Kidney (tissue), 13 donors: ENCODE measurements at regions not wholly inside any gene's neighbourhood (a gene's known extent, or its start where the extent isn't known, plus 50 kb on each side); places are given as distances from the start of the nearest gene placed in this dataset.

Experiments
- DNase-seq, 5 donors: peaks; one replicate each; pipeline ENCODE4 v3.0.0-alpha.2; 2013 to 2020
- FAIRE-seq: peaks from 2 replicates; lab custom pipeline; 2012; peaks lifted over from hg19 to GRCh38; lab: Jason Lieb, UNC
- H3K27ac ChIP-seq, 2 donors: one replicate each; pipeline ENCODE4 v1.7.0; 2013; ENCODE audit warnings: low read depth in 2 of 2, low read length in 2 of 2, inconsistent platforms in 1 of 2
- H3K27me3 ChIP-seq: one replicate; pipeline ENCODE4 v1.7.1; 2013; ENCODE audit warnings: low read length, inconsistent platforms; ENCODE audit not compliant: control insufficient read depth, insufficient read depth
- H3K36me3 ChIP-seq, 3 donors: one replicate each; pipeline versions ENCODE4 v1.7.0 to v1.7.1; 2013; ENCODE audit warnings: low read length in 3 of 3, control low read depth in 1 of 3, inconsistent platforms in 1 of 3; ENCODE audit not compliant: insufficient read depth in 3 of 3, control insufficient read depth in 2 of 3
- H3K4me1 ChIP-seq, 3 donors: one replicate each; pipeline versions ENCODE4 v1.7.0 to v1.7.1; 2013; ENCODE audit warnings: low read length in 3 of 3, inconsistent platforms in 1 of 3, low read depth in 1 of 3; ENCODE audit not compliant: control insufficient read depth in 2 of 3, insufficient read depth in 2 of 3
- H3K4me3 ChIP-seq, 3 donors: one replicate each; pipeline versions ENCODE4 v1.7.0 to v1.8.1; 2013; ENCODE audit warnings: low read length in 3 of 3, control low read depth in 1 of 3, inconsistent platforms in 1 of 3
- H3K9ac ChIP-seq, 3 donors: one replicate each; pipeline versions ENCODE4 v1.7.0 to v1.7.1; 2013; ENCODE audit warnings: low read length in 3 of 3, control low read depth in 1 of 3, inconsistent platforms in 1 of 3
- H3K9me3 ChIP-seq, 3 donors: one replicate each; pipeline versions ENCODE4 v1.7.0 to v1.7.1; 2013; ENCODE audit warnings: low read length in 3 of 3, control low read depth in 1 of 3, inconsistent platforms in 1 of 3; ENCODE audit not compliant: control insufficient read depth in 2 of 3, insufficient read depth in 1 of 3
- CTCF ChIP-seq: IDR thresholded peaks from 3 replicates; pipeline ENCODE4 v1.5.1; 2012; ENCODE audit warnings: mild to moderate bottlenecking, moderate library complexity, borderline replicate concordance; ENCODE audit not compliant: insufficient read depth; ENCODE audit errors: extremely low read depth
- intact Hi-C: fragments of 100-400 bp; cut with DNase I; formaldehyde crosslinking; loops from one replicate; pipeline ENCODE4 v1.11.1; 2022
- donor health status: control.
- donor health status: control.
- donor health status: control.
- donor health status: control.
- donor health status: control.
- donor health status: DM: yes; HTN: yes; CAD: no.
- donor health status: Normal renal cell carcinoma (clear cell type).

GRCh38 chr4:136811496-136812077 is 720.7 kb downstream of the PCDH18 start:
- FAIRE-seq, result no peak
- no peaks in the 10 kb centered on the region for H3K36me3 ChIP-seq
- DNase-seq, result peak in 1 of 5 donors; percentile 54
- H3K4me3 ChIP-seq, result no peak overlapping the region
- TF ChIP-seq CTCF, result no peak
- no peaks in the 10 kb centered on the region for H3K9me3 ChIP-seq
- intact Hi-C loops, result no loop called here
- H3K9ac ChIP-seq, result no peak overlapping the region
- H3K4me1 ChIP-seq, result no peaks in the 10 kb centered on the region
- H3K27ac ChIP-seq, result no peak overlapping the region
- no peaks in the 10 kb centered on the region for H3K27me3 ChIP-seq

DNA sequence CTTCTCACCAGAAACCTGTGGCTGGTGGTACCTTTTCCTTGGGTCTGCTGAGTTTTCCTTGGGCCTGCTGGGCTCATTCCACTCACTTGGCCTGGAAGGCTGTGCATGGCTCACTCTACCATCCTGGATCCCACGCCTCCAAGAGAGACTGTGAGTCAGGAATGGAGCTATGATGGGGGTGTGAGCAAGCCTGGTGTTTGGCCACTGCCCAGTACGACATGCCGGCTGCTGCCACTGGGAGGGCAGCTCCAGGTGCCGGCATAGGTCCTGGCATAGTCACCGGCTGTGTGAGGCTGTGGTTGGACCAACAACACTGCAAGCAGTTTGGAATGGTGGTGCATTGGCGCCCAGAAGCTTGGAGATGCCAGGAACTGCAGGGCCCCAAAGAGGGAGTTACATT is 721.7 kb downstream of the PCDH18 start:
- no peak for TF ChIP-seq CTCF
- Histone ChIP-seq H3K36me3 (no peaks in the 10 kb centered on the region), H3K4me1 (no peaks in the 10 kb centered on the region), H3K9me3 (peaks cover 0 to 7% (median 0%) of the 10 kb centered on the region in 3 donors), H3K27me3 (no peaks in the 10 kb centered on the region), H3K4me3 (no peak overlapping the region), H3K9ac (no peak overlapping the region), H3K27ac (no peak overlapping the region)
- intact Hi-C loops, result no loop called here
- DNase-seq (peak in 1 of 5 donors; percentile 43), FAIRE-seq (no peak)

DNA sequence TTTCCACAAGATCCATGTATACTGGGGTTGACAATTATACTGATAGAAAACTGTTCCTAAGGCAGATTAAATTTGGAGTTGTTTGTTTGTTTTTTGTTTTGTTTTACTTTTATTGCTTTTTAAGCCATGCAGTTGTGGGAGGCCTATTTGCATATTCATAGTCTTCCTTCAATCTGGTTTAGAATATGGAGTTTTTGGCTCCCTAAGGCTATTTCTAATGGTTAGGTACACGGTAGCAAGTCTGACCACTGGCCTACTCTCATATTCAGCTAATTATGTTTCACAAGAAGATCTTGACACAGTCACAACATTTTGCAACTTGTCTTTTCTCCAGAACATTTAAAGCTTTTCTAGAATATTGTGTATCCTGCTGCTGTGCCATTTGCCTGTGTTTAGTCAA is 725.5 kb downstream of the PCDH18 start:
- Histone ChIP-seq H3K27ac (no peak overlapping the region), H3K27me3 (no peaks in the 10 kb centered on the region), H3K4me1 (no peaks in the 10 kb centered on the region), H3K4me3 (no peak overlapping the region), H3K9me3 (peaks cover 0 to 9% (median 0%) of the 10 kb centered on the region in 3 donors), H3K9ac (no peak overlapping the region), H3K36me3 (no peaks in the 10 kb centered on the region)
- DNase-seq (no peak), FAIRE-seq (no peak)
- TF ChIP-seq CTCF, result no peak
- intact Hi-C loops, result no loop called here

- H3K9ac ChIP-seq, result no peak overlapping the region
- DNase-seq (no peak), FAIRE-seq (no peak)
- no peak overlapping the region for H3K4me3 ChIP-seq
- peaks cover 0 to 9% (median 0%) of the 10 kb centered on the region in 3 donors for H3K9me3 ChIP-seq
- no peak for TF ChIP-seq CTCF
- H3K36me3 ChIP-seq, result no peaks in the 10 kb centered on the region
- no peak overlapping the region for H3K27ac ChIP-seq
- H3K4me1 ChIP-seq, result no peaks in the 10 kb centered on the region
- intact Hi-C loops, result no loop called here
- no peaks in the 10 kb centered on the region for H3K27me3 ChIP-seq
Observed at GRCh38 chr4:136805617-136806016, 726.7 kb downstream of the PCDH18 start.
